NCI-H345 treated with DMSO at 0.1 percent for 48 hours (cell line): ENCODE measurements at regions not wholly inside any gene's neighbourhood (a gene's known extent, or its start where the extent isn't known, plus 50 kb on each side); places are given as distances from the start of the nearest gene placed in this dataset.
"Not testable (repeated sequence)": the region's sequence is repeated elsewhere in the genome, so short reads cannot be mapped to it uniquely, and the experiment has no call there.

Source experiments
- DNase-seq: peaks from one replicate; lab custom pipeline; 2025; ENCODE audit not compliant: unreplicated experiment; lab: John Stamatoyannopoulos, UW

- DNase-seq = no peak
Measured at GRCh38 chr2:58414506-58414905, 173.4 kb upstream of the FANCL start.

- no peak for DNase-seq
Measured at GRCh38 chr2:58410549-58410948, 169.4 kb upstream of the FANCL start.

- DNase-seq = no peak
Measured at GRCh38 chr2:58407487-58407886, 166.4 kb upstream of the FANCL start.

- no peak for DNase-seq
Measured at GRCh38 chr2:58405341-58405740, 164.2 kb upstream of the FANCL start.

- DNase-seq = no peak
Measured at GRCh38 chr2:58401936-58402335, 160.8 kb upstream of the FANCL start.

GRCh38 chr2:58398406-58398805 is 157.3 kb upstream of the FANCL start:
- DNase-seq = no peak

GRCh38 chr2:58387701-58388100 is 146.6 kb upstream of the FANCL start:
- DNase-seq = no peak

GRCh38 chr2:58386904-58387303 is 145.8 kb upstream of the FANCL start:
- not testable (repeated sequence) for DNase-seq

GRCh38 chr2:58378152-58378551 is 137.0 kb upstream of the FANCL start:
- DNase-seq = no peak

GRCh38 chr2:58377181-58377580 is 136.1 kb upstream of the FANCL start:
- DNase-seq = no peak

- DNase-seq = no peak
Measured at GRCh38 chr2:58376592-58376991, 135.5 kb upstream of the FANCL start.

GRCh38 chr2:58369594-58369993 is 128.5 kb upstream of the FANCL start:
- DNase-seq = no peak

GRCh38 chr2:58364098-58364497 is 123.0 kb upstream of the FANCL start:
- no peak for DNase-seq

GRCh38 chr2:58358026-58358425 is 116.9 kb upstream of the FANCL start:
- DNase-seq = no peak

GRCh38 chr2:58357521-58357920 is 116.4 kb upstream of the FANCL start:
- DNase-seq = no peak

- DNase-seq = no peak
Measured at GRCh38 chr2:58354230-58354629, 113.1 kb upstream of the FANCL start.

GRCh38 chr2:58350484-58350883 is 109.4 kb upstream of the FANCL start:
- DNase-seq = no peak

- DNase-seq = no peak
Measured at GRCh38 chr2:58347810-58348209, 106.7 kb upstream of the FANCL start.

GRCh38 chr2:58341047-58341446 is 99.9 kb upstream of the FANCL start:
- no peak for DNase-seq

GRCh38 chr2:58339548-58340243 is 98.6 kb upstream of the FANCL start:
- no peak for DNase-seq

GRCh38 chr2:58336416-58336815 is 95.3 kb upstream of the FANCL start:
- no peak for DNase-seq

GRCh38 chr2:58334414-58334813 is 93.3 kb upstream of the FANCL start:
- DNase-seq = no peak

GRCh38 chr2:58325296-58325895 is 84.3 kb upstream of the FANCL start:
- DNase-seq = not testable (repeated sequence)
